ENCODE measurements at regions not wholly inside any gene's neighbourhood (a gene's known extent, or its start where the extent isn't known, plus 50 kb on each side); places are given as distances from the start of the nearest gene placed in this dataset.

DNA sequence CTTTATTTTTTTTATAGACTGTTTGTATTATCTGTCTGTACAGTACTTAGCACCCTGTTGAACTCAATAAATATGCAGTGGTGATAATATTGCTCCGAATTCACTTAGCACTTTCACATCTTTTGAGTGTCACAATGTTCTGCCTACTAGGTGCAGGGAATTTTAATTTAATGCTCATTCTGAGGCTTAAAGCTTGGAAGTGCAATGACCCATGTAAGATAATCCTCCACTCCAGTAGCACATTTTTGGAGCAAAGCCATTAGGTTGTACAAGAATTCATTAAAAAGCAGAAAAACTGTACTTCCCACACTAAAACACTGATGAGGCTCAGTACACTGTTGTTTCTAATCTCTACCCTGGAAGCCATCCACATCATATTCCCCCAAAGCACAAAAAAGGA is 255.3 kb upstream of the MTNR1B start:
- TF ChIP-seq, protein P1, sequence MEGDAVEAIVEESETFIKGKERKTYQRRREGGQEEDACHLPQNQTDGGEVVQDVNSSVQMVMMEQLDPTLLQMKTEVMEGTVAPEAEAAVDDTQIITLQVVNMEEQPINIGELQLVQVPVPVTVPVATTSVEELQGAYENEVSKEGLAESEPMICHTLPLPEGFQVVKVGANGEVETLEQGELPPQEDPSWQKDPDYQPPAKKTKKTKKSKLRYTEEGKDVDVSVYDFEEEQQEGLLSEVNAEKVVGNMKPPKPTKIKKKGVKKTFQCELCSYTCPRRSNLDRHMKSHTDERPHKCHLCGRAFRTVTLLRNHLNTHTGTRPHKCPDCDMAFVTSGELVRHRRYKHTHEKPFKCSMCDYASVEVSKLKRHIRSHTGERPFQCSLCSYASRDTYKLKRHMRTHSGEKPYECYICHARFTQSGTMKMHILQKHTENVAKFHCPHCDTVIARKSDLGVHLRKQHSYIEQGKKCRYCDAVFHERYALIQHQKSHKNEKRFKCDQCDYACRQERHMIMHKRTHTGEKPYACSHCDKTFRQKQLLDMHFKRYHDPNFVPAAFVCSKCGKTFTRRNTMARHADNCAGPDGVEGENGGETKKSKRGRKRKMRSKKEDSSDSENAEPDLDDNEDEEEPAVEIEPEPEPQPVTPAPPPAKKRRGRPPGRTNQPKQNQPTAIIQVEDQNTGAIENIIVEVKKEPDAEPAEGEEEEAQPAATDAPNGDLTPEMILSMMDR (conservative IDR thresholded peaks at IDR 0.05): no peak
- no peak for DNase-seq
- Histone ChIP-seq H4K8ac (replicated peaks; ENCODE audit: insufficient read length, low read depth, low read length) (no peak overlapping the region), H3K79me2 (ENCODE audit: insufficient read depth, low read length) (no peaks in the 10 kb centered on the region), H3K27ac (ENCODE audit: insufficient read length, low read depth, low read length) (no peak overlapping the region), H2BK20ac (ENCODE audit: low read depth, low read length, poor library complexity, severe bottlenecking) (no peak overlapping the region), H3K4me1 (ENCODE audit: insufficient read depth, low read length) (peaks cover 9% of the 10 kb centered on the region; the same call in 1 of the 2 replicates), H4K20me1 (ENCODE audit: control insufficient read depth, insufficient read depth, insufficient read length) (no peaks in the 10 kb centered on the region), H4K91ac (ENCODE audit: insufficient read length, low read depth, low read length) (no peak overlapping the region), H2BK15ac (ENCODE audit: low read depth, low read length) (no peak overlapping the region), H3K4ac (ENCODE audit: low read depth, low read length) (no peak overlapping the region), H4K5ac (ENCODE audit: insufficient read length, low read depth, low read length) (no peak overlapping the region), H3K9me3 (ENCODE audit: control insufficient read depth, low read depth, low read length) (no peaks in the 10 kb centered on the region), H3K9ac (ENCODE audit: extremely low read depth, insufficient read length, low read length) (no peak overlapping the region), H3K4me2 (ENCODE audit: insufficient read depth, insufficient read length, low read length) (no peak overlapping the region), H2BK120ac (ENCODE audit: low read depth, low read length, poor library complexity, severe bottlenecking) (no peak overlapping the region), H3T11ph (ENCODE audit: low read length) (no peak overlapping the region), H2BK5ac (ENCODE audit: insufficient read length, low read length) (no peak overlapping the region), H3K27me3 (ENCODE audit: insufficient read depth, low read length) (no peaks in the 10 kb centered on the region), H3K23me2 (ENCODE audit: insufficient read length, low read depth, low read length, poor library complexity, severe bottlenecking) (no peaks in the 10 kb centered on the region), H3K18ac (ENCODE audit: insufficient read length, low read depth, low read length) (no peak overlapping the region), H2AFZ (ENCODE audit: low read length) (no peak overlapping the region), H3K23ac (ENCODE audit: insufficient read length, low read depth, low read length) (no peak overlapping the region), H2AK5ac (ENCODE audit: insufficient read length, low read length) (no peak overlapping the region), H2BK12ac (ENCODE audit: insufficient read length, low read depth, low read length) (no peak overlapping the region), H3K14ac (ENCODE audit: insufficient read depth, low read length) (no peak overlapping the region), H3K79me1 (ENCODE audit: insufficient read depth, low read depth, low read length, poor library complexity, severe bottlenecking) (no peaks in the 10 kb centered on the region), H3K56ac (ENCODE audit: insufficient read length, low read depth, low read length) (no peak overlapping the region)
- no CpG with 5 or more reads among the region's 1 CpG for WGBS (ENCODE audit: extremely low coverage, insufficient read length, low lambda C conversion rate)
- Mint-ChIP-seq H3K27me3 (ENCODE audit: low read depth) (no peaks in the 10 kb centered on the region), H3K9me3 (no peaks in the 10 kb centered on the region), H3K36me3 (ENCODE audit: insufficient read depth in 1 of 3, low read depth in 3 of 3) (no peaks in the 10 kb centered on the region; a peak in 1 of 7 replicates), H3K27ac (no peak overlapping the region; a peak in 1 of 7 replicates), H3K4me3 (no peak overlapping the region), H3K4me1 (peaks cover 31 to 33% of the 10 kb centered on the region in 2 experiments)
